Breast epithelium (tissue), 4 donors: ENCODE measurements at regions not wholly inside any gene's neighbourhood (a gene's known extent, or its start where the extent isn't known, plus 50 kb on each side); places are given as distances from the start of the nearest gene placed in this dataset.

Experiments used
- DNase-seq, 2 donors: peaks; one replicate each; pipeline ENCODE4 v3.0.0-alpha.2; 2019; ENCODE audit warnings: low spot score in 2 of 2
- H3K27ac ChIP-seq, 2 donors: fragments of 200-600 bp; sonication (generic) in 1 of 2; one replicate each; pipeline ENCODE4 v1.5.1; 2016 to 2019; ENCODE audit warnings: mild to moderate bottlenecking in 1 of 2
- H3K27me3 ChIP-seq, 2 donors: fragments of 200-600 bp; sonication (generic) in 1 of 2; one replicate each; pipeline versions ENCODE4 v1.5.1 to v1.6.0; 2017 to 2019; ENCODE audit warnings: control low read depth in 1 of 2, mild to moderate bottlenecking in 1 of 2
- H3K36me3 ChIP-seq: fragments of 200-600 bp; one replicate; pipeline ENCODE4 v1.5.1; 2019
- H3K4me1 ChIP-seq, 2 donors: fragments of 200-600 bp; sonication (generic); one replicate each; pipeline ENCODE4 v1.5.1; 2016 to 2019; ENCODE audit warnings: control low read depth in 1 of 2
- H3K4me3 ChIP-seq, 3 donors: fragments of 200-600 bp; sonication (generic); 1 replicate in 2 of 3; 2 replicates in 1 of 3; pipeline ENCODE4 v1.5.1; 2016 to 2019; ENCODE audit warnings: mild to moderate bottlenecking in 3 of 3, moderate library complexity in 2 of 3
- H3K9me3 ChIP-seq, 2 donors: fragments of 200-600 bp; sonication (generic) in 1 of 2; one replicate each; pipeline ENCODE4 v1.5.1; 2016 to 2019; ENCODE audit warnings: control low read depth in 1 of 2
- POLR2A ChIP-seq: fragments of 450-650 bp; IDR thresholded peaks from one replicate; pipeline ENCODE4 v1.6.1; 2016; ENCODE audit warnings: antibody characterized with exemption, mild to moderate bottlenecking, moderate library complexity
- POLR2AphosphoS5 ChIP-seq, 3 donors: sonication (generic); formaldehyde crosslinking; IDR thresholded peaks; one replicate each; pipeline ENCODE4 v1.6.1; 2017; ENCODE audit warnings: antibody characterized with exemption in 3 of 3
- intact Hi-C: fragments of 100-400 bp; cut with DNase I; formaldehyde crosslinking; loops from one replicate; pipeline ENCODE4 v1.15.1; 2023; ENCODE audit warnings: low total_unique reads
- TF ChIP-seq, protein P1 (sequence below), 3 donors: fragments of 450-650 bp; IDR thresholded peaks; one replicate each; pipeline ENCODE4 v1.5.1; 2016 to 2017; ENCODE audit warnings: antibody characterized with exemption in 3 of 3, mild to moderate bottlenecking in 3 of 3, moderate library complexity in 3 of 3

- Histone ChIP-seq H3K9me3 (no peaks in the 10 kb centered on the region), H3K4me3 (no peak overlapping the region), H3K27ac (no peak overlapping the region), H3K27me3 (peaks cover 0 to 12% of the 10 kb centered on the region in 2 donors), H3K36me3 (no peaks in the 10 kb centered on the region), H3K4me1 (no peaks in the 10 kb centered on the region)
- intact Hi-C loops, result no loop called here
- no peak for DNase-seq
- TF ChIP-seq POLR2A (no peak), POLR2AphosphoS5 (IDR thresholded peaks at IDR 0.05) (no peak)
- TF ChIP-seq, protein P1, sequence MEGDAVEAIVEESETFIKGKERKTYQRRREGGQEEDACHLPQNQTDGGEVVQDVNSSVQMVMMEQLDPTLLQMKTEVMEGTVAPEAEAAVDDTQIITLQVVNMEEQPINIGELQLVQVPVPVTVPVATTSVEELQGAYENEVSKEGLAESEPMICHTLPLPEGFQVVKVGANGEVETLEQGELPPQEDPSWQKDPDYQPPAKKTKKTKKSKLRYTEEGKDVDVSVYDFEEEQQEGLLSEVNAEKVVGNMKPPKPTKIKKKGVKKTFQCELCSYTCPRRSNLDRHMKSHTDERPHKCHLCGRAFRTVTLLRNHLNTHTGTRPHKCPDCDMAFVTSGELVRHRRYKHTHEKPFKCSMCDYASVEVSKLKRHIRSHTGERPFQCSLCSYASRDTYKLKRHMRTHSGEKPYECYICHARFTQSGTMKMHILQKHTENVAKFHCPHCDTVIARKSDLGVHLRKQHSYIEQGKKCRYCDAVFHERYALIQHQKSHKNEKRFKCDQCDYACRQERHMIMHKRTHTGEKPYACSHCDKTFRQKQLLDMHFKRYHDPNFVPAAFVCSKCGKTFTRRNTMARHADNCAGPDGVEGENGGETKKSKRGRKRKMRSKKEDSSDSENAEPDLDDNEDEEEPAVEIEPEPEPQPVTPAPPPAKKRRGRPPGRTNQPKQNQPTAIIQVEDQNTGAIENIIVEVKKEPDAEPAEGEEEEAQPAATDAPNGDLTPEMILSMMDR (IDR thresholded peaks at IDR 0.05), result no peak
Measured at GRCh38 chr1:4355839-4356238, 298.6 kb upstream of the AJAP1 start.

- Histone ChIP-seq H3K27ac (no peak overlapping the region), H3K9me3 (peaks cover 5% of the 10 kb centered on the region in 2 donors), H3K4me1 (no peaks in the 10 kb centered on the region), H3K4me3 (no peak overlapping the region), H3K27me3 (no peaks in the 10 kb centered on the region), H3K36me3 (no peaks in the 10 kb centered on the region)
- DNase-seq, result no peak
- TF ChIP-seq POLR2A (no peak), POLR2AphosphoS5 (IDR thresholded peaks at IDR 0.05) (no peak)
- TF ChIP-seq, protein P1 (IDR thresholded peaks at IDR 0.05), result no peak
- intact Hi-C loops, result no loop called here
Measured at GRCh38 chr1:4362314-4363044, 291.9 kb upstream of the AJAP1 start.

DNA sequence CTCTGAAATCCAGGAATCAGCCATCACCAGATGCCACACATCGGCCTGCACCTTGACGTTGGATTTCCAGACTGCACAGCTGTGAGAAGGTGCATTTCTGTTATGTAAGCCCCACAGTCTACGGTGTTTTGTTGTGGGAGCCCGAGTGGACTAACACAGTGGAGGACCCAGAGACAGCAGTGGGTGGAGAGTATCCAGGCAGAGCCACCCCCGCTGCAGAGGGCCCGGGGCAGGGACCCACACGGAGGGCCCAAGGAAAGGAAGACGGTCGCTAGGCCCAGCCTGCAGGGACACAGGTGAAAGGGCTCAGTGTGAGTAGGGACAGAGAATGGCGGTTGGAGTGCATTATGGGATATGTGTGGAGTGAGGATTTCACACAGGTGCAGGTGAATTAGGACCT is 288.3 kb upstream of the AJAP1 start:
- Histone ChIP-seq H3K4me3 (no peak overlapping the region), H3K27ac (no peak overlapping the region), H3K4me1 (no peaks in the 10 kb centered on the region), H3K27me3 (no peaks in the 10 kb centered on the region), H3K9me3 (peaks cover 5% of the 10 kb centered on the region in 2 donors), H3K36me3 (no peaks in the 10 kb centered on the region)
- intact Hi-C loops, result no loop called here
- DNase-seq, result no peak
- TF ChIP-seq POLR2A, result no peak
- TF ChIP-seq, protein P1 (IDR thresholded peaks at IDR 0.05), result no peak
- no peak for TF ChIP-seq POLR2AphosphoS5 (IDR thresholded peaks at IDR 0.05)

GRCh38 chr1:4367230-4367777 is 287.1 kb upstream of the AJAP1 start:
- no peak for DNase-seq
- Histone ChIP-seq H3K4me1 (no peaks in the 10 kb centered on the region), H3K4me3 (no peak overlapping the region), H3K27me3 (no peaks in the 10 kb centered on the region), H3K36me3 (no peaks in the 10 kb centered on the region), H3K27ac (no peak overlapping the region), H3K9me3 (peaks cover 5% of the 10 kb centered on the region in 2 donors)
- TF ChIP-seq POLR2A (no peak), POLR2AphosphoS5 (IDR thresholded peaks at IDR 0.05) (no peak)
- TF ChIP-seq, protein P1 (IDR thresholded peaks at IDR 0.05), result no peak
- intact Hi-C loops, result no loop called here

DNA sequence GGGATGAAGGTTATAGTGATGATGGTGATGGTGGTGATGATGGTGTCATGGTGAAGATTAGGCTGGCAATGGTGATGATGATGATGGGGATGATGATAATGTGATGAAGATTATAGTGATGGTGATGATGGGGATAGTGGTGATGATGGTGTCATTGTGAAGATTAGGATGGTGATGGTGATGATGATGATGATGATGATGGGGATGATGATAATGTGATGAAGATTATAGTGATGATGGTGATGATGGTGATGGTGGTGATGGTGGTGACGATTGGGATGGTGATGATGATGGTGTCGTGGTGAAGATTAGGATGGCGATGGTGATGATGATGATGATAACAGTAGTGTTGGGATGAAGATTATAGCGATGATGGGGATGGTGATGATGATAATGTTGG is 285.1 kb upstream of the AJAP1 start:
- intact Hi-C loops, result no loop called here
- Histone ChIP-seq H3K36me3 (no peaks in the 10 kb centered on the region), H3K4me1 (no peaks in the 10 kb centered on the region), H3K9me3 (no peaks in the 10 kb centered on the region), H3K27ac (no peak overlapping the region), H3K4me3 (no peak overlapping the region), H3K27me3 (no peaks in the 10 kb centered on the region)
- DNase-seq, result no peak
- TF ChIP-seq POLR2AphosphoS5 (IDR thresholded peaks at IDR 0.05), result no peak
- TF ChIP-seq, protein P1 (IDR thresholded peaks at IDR 0.05), result no peak
- no peak for TF ChIP-seq POLR2A
